GM12875 (cell line): ENCODE measurements at regions not wholly inside any gene's neighbourhood (a gene's known extent, or its start where the extent isn't known, plus 50 kb on each side); places are given as distances from the start of the nearest gene placed in this dataset.
A peak's percentile ranks its signal among the peaks of the same experiment; 100 is the strongest.

Experiments
- H3K4me3 ChIP-seq: one replicate; pipeline ENCODE4 v1.5.1; 2011; ENCODE audit warnings: low read depth, low read length, control low read depth
- CTCF ChIP-seq: IDR thresholded peaks from 2 replicates; pipeline ENCODE4 v1.5.1; 2011; ENCODE audit warnings: low read depth, mild to moderate bottlenecking, control low read depth, inconsistent platforms, low read length, moderate library complexity, borderline replicate concordance; ENCODE audit not compliant: insufficient read depth

GRCh38 chr15:92714477-92715401, 59.2 kb upstream of the FAM174B start:
- TF ChIP-seq CTCF, result peak; percentile 65; the same call in 1 of the 2 replicates
- H3K4me3 ChIP-seq, result peak overlapping the region; percentile 44

GRCh38 chr15:92715758-92716157, 60.2 kb upstream of the FAM174B start:
- TF ChIP-seq CTCF, result no peak
- H3K4me3 ChIP-seq, result no peak overlapping the region

GRCh38 chr15:92719021-92719420, 63.4 kb upstream of the FAM174B start:
- TF ChIP-seq CTCF, result no peak
- no peak overlapping the region for H3K4me3 ChIP-seq

- no peak for TF ChIP-seq CTCF
- no peak overlapping the region for H3K4me3 ChIP-seq
Observed at GRCh38 chr15:92724144-92724543, 68.6 kb upstream of the FAM174B start.

- no peak for TF ChIP-seq CTCF
- H3K4me3 ChIP-seq, result no peak overlapping the region
Observed at GRCh38 chr15:92725171-92725570, 69.6 kb upstream of the FAM174B start.

- no peak overlapping the region for H3K4me3 ChIP-seq
- no peak for TF ChIP-seq CTCF
Observed at GRCh38 chr15:92728266-92728665, 72.7 kb upstream of the FAM174B start.
